Retinal pigment epithelial cell (primary cell): ENCODE measurements at regions not wholly inside any gene's neighbourhood (a gene's known extent, or its start where the extent isn't known, plus 50 kb on each side); places are given as distances from the start of the nearest gene placed in this dataset.

Source experiments
- DNase-seq: peaks from one replicate; pipeline ENCODE4 v3.0.0-alpha.2; 2010; ENCODE audit warnings: low read depth
- H3K4me3 ChIP-seq: 2 replicates; pipeline ENCODE4 v1.5.1; 2011; ENCODE audit warnings: mild to moderate bottlenecking, low read length, control low read depth, moderate library complexity
- TF ChIP-seq, protein P1 (sequence below): conservative IDR thresholded peaks from 2 replicates; pipeline ENCODE4 v1.5.1; 2011; ENCODE audit warnings: low read depth, low read length, control low read depth, inconsistent platforms

- TF ChIP-seq, protein P1, sequence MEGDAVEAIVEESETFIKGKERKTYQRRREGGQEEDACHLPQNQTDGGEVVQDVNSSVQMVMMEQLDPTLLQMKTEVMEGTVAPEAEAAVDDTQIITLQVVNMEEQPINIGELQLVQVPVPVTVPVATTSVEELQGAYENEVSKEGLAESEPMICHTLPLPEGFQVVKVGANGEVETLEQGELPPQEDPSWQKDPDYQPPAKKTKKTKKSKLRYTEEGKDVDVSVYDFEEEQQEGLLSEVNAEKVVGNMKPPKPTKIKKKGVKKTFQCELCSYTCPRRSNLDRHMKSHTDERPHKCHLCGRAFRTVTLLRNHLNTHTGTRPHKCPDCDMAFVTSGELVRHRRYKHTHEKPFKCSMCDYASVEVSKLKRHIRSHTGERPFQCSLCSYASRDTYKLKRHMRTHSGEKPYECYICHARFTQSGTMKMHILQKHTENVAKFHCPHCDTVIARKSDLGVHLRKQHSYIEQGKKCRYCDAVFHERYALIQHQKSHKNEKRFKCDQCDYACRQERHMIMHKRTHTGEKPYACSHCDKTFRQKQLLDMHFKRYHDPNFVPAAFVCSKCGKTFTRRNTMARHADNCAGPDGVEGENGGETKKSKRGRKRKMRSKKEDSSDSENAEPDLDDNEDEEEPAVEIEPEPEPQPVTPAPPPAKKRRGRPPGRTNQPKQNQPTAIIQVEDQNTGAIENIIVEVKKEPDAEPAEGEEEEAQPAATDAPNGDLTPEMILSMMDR = no peak
- H3K4me3 ChIP-seq = no peak overlapping the region
- no peak for DNase-seq
These were observed 62.1 kb upstream of the DEUP1 start for GRCh38 chr11:93268287-93269040.

DNA sequence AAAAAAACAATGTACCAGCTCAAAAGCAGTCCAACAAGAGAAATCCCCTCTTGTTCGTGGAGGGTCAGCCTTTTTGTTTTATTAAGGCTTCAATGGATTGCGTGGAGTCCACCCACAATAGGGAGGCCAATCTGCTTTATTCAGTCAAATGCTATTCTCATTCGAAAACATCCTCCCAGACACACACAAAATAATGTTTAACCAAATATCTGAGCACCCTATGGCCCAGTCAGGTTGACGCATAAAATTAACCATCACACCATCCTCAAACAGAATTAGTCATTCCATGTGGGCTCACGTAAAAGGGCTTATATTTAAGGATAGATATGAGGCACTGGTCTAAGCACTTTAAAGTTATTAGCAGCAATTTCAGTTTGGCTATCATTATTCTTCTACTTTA lies 58.9 kb upstream of the DEUP1 start:
- TF ChIP-seq, protein P1 = no peak
- DNase-seq = no peak
- no peak overlapping the region for H3K4me3 ChIP-seq

- DNase-seq = no peak
- H3K4me3 ChIP-seq = no peak overlapping the region
These were observed 55.7 kb upstream of the DEUP1 start for GRCh38 chr11:93274851-93275250.

DNA sequence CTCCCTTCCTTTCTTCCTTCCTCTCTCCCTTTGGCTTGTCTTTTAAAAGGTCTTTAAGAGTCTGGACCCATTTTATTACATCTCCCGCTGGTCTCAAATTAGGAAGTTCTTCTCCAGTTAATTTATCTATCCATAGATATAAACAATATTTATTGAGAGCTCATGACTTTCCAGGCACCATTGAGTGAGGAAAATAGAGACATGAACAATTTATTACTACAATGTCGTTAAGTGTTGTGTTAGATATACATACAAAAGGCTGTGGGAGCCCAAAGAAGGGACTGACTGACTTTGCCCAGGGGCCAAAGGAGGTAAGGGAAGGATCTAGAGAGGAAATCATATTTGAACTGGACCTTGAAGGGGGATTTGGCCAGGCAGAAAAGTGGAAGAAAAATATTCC lies 51.6 kb upstream of the DEUP1 start:
- no peak overlapping the region for H3K4me3 ChIP-seq
- TF ChIP-seq, protein P1 = no peak
- no peak for DNase-seq

More at GRCh38 chr11:93274851-93275250, 55.7 kb upstream of the DEUP1 start:
- TF ChIP-seq, protein P1 = no peak

GRCh38 chr11:93279851-93280347 lies 50.6 kb upstream of the DEUP1 start:
- H3K4me3 ChIP-seq = no peak overlapping the region
- peak; percentile 36 for DNase-seq
- TF ChIP-seq, protein P1 = no peak
